Endodermal cell (in vitro differentiated cells): ENCODE measurements at regions not wholly inside any gene's neighbourhood (a gene's known extent, or its start where the extent isn't known, plus 50 kb on each side); places are given as distances from the start of the nearest gene placed in this dataset.

Experiments
- DNase-seq: peaks from one replicate; pipeline ENCODE4 v3.0.0-alpha.2; 2017
- H3K27ac ChIP-seq: 2 replicates; pipeline ENCODE4 v1.5.1; 2013; ENCODE audit warnings: mild to moderate bottlenecking, low read depth, low read length, moderate library complexity
- H3K27me3 ChIP-seq: 2 replicates; pipeline ENCODE4 v1.6.1; 2013; ENCODE audit warnings: mild to moderate bottlenecking, low read length, moderate library complexity; ENCODE audit not compliant: insufficient read depth, control insufficient read depth, poor library complexity, severe bottlenecking
- H3K36me3 ChIP-seq: 2 replicates; pipeline ENCODE4 v1.7.0; 2013; ENCODE audit warnings: mild to moderate bottlenecking, low read length, moderate library complexity; ENCODE audit not compliant: control insufficient read depth, insufficient read depth
- H3K4me1 ChIP-seq: one replicate; pipeline ENCODE4 v1.7.0; 2013; ENCODE audit warnings: low read length; ENCODE audit not compliant: control insufficient read depth, insufficient read depth
- H3K4me3 ChIP-seq: 2 replicates; pipeline ENCODE4 v1.5.1; 2013; ENCODE audit warnings: mild to moderate bottlenecking, low read length, moderate library complexity
- H3K9ac ChIP-seq: 2 replicates; pipeline ENCODE4 v1.6.1; 2013; ENCODE audit warnings: mild to moderate bottlenecking, low read length, moderate library complexity; ENCODE audit not compliant: poor library complexity, severe bottlenecking; ENCODE audit errors: extremely low read depth
- H3K9me3 ChIP-seq: 2 replicates; pipeline ENCODE4 v1.6.1; 2013; ENCODE audit warnings: mild to moderate bottlenecking, low read length, moderate library complexity; ENCODE audit not compliant: control insufficient read depth
- H3K27ac Mint-ChIP-seq: 2 replicates; pipeline ENCODE4 v1.8.0; 2020; ENCODE audit warnings: mixed read lengths
- H3K27me3 Mint-ChIP-seq: 2 replicates; pipeline ENCODE4 v1.8.0; 2021; ENCODE audit warnings: mild to moderate bottlenecking, mixed read lengths; ENCODE audit not compliant: insufficient read depth
- H3K36me3 Mint-ChIP-seq: 2 replicates; pipeline ENCODE4 v1.8.0; 2020; ENCODE audit warnings: low read depth, mixed read lengths
- H3K4me1 Mint-ChIP-seq: 2 replicates; pipeline ENCODE4 v1.8.0; 2020; ENCODE audit warnings: mixed read lengths
- H3K4me3 Mint-ChIP-seq: 2 replicates; pipeline ENCODE4 v1.8.0; 2020; ENCODE audit warnings: mild to moderate bottlenecking, moderate library complexity, mixed read lengths
- H3K9me3 Mint-ChIP-seq: 2 replicates; pipeline ENCODE4 v1.8.0; 2020; ENCODE audit warnings: mild to moderate bottlenecking, mixed read lengths
- WGBS, 2 experiments: methylation state at CpG; one replicate each; pipeline versions ENCODE4 v1.1.5 to v1.1.7; 2013; ENCODE audit warnings: missing lambda C conversion rate in 2 of 2, mixed read lengths in 1 of 2; ENCODE audit not compliant: insufficient coverage in 1 of 2, insufficient read length in 1 of 2; 5-methylcytosine and 5-hydroxymethylcytosine counted together
- TF ChIP-seq, protein P1 (sequence below): fragments of 200-600 bp; sonication (generic); conservative IDR thresholded peaks from 2 replicates; pipeline ENCODE4 v1.5.0; 2021; ENCODE audit warnings: antibody characterized with exemption, mild to moderate bottlenecking

DNA sequence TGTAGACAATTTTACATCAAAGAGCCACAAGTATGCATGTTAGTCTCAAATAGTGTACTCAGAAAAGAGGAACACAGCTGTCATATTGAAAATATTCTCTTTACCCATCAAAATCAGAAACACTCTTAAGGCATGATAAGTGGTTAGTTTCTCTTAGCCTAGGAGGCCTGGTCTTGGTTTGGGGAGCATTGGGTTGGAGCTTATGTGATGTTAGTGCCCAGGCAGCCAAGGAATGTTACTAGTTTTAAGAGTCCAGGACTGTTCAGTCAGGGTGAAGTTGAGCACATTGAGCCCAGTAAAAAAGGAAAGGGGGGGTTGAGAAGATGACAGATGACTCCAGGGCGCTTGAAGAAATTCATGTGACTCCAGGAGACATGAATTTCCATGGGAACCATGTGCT, 340.6 kb downstream of the HRH4 start:
- H3K4me1 ChIP-seq = no peaks in the 10 kb centered on the region
- 91% methylated on average over 1 of the region's 1 CpG; no CpG with 5 or more reads in 1 of the 2 experiments for WGBS, 2 experiments
- no peak overlapping the region for H3K4me3 ChIP-seq
- no peak overlapping the region for H3K27ac ChIP-seq
- no peaks in the 10 kb centered on the region for H3K27me3 ChIP-seq
- no peaks in the 10 kb centered on the region for H3K36me3 ChIP-seq
- TF ChIP-seq, protein P1, sequence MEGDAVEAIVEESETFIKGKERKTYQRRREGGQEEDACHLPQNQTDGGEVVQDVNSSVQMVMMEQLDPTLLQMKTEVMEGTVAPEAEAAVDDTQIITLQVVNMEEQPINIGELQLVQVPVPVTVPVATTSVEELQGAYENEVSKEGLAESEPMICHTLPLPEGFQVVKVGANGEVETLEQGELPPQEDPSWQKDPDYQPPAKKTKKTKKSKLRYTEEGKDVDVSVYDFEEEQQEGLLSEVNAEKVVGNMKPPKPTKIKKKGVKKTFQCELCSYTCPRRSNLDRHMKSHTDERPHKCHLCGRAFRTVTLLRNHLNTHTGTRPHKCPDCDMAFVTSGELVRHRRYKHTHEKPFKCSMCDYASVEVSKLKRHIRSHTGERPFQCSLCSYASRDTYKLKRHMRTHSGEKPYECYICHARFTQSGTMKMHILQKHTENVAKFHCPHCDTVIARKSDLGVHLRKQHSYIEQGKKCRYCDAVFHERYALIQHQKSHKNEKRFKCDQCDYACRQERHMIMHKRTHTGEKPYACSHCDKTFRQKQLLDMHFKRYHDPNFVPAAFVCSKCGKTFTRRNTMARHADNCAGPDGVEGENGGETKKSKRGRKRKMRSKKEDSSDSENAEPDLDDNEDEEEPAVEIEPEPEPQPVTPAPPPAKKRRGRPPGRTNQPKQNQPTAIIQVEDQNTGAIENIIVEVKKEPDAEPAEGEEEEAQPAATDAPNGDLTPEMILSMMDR = no peak
- no peak for DNase-seq
- Mint-ChIP-seq H3K4me3 (no peak overlapping the region), H3K4me1 (peaks cover 8% of the 10 kb centered on the region), H3K9me3 (peaks cover 23% of the 10 kb centered on the region), H3K27me3 (no peaks in the 10 kb centered on the region), H3K27ac (no peak overlapping the region), H3K36me3 (no peaks in the 10 kb centered on the region)
- peaks cover 30% of the 10 kb centered on the region for H3K9me3 ChIP-seq
- no peak overlapping the region for H3K9ac ChIP-seq

DNA sequence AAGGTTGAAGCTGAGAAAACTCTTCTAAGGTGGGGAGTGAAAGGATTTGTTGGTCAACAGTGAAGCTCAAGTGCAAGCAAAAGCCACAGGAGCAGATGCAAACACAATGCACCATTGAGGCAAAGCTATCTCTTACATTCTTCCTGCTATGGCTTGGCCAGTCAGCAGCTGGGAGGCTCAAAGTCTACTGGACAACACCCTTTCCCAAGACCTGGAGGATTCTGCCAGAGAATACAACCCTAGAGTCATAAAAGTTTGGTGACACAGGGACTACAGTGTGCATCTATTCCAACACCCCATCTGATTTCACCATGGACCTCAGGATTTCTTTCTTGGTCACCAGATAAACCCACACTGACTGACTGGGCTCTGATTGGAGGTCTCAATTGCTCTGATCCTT, 342.0 kb downstream of the HRH4 start:
- DNase-seq = no peak

DNA sequence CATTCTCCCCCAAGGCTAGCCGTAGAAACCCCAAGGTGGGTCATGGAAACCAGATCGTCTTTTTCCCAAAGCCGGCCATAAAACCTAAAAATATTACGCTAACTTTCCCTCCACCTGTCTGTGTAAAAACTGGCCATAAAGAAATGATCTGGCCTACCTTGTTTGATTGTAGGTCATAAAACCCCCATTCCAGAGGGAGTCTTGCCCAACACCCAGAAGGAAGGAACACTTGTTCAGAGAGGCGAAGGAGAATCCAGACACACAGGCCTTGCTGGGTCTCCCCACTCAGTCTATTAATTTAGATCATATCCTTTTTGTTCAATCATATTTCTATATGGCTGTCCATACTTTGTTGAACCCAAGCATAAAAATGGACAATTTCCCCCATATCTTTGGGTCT, 344.7 kb downstream of the HRH4 start:
- no peak overlapping the region for H3K4me3 ChIP-seq
- H3K36me3 ChIP-seq = no peaks in the 10 kb centered on the region
- TF ChIP-seq, protein P1 = no peak
- H3K27ac Mint-ChIP-seq = no peak overlapping the region
- no peaks in the 10 kb centered on the region for H3K4me1 ChIP-seq
- no peak overlapping the region for H3K9ac ChIP-seq
- no peak for DNase-seq
- H3K27ac ChIP-seq = no peak overlapping the region
- H3K9me3 Mint-ChIP-seq = peaks cover 44% of the 10 kb centered on the region
- no peaks in the 10 kb centered on the region for H3K27me3 ChIP-seq
- no peaks in the 10 kb centered on the region for H3K27me3 Mint-ChIP-seq
- H3K36me3 Mint-ChIP-seq = peaks cover 4% of the 10 kb centered on the region
- no peak overlapping the region for H3K4me3 Mint-ChIP-seq
- 89 to 100% methylated on average over 2 to 5 of the region's 5 CpGs for WGBS, 2 experiments
- H3K4me1 Mint-ChIP-seq = peaks cover 8% of the 10 kb centered on the region
- H3K9me3 ChIP-seq = peaks cover 60% of the 10 kb centered on the region

More for the DNA sequence above, 342.0 kb downstream of the HRH4 start:
- Mint-ChIP-seq H3K27me3 (no peaks in the 10 kb centered on the region), H3K27ac (no peak overlapping the region), H3K4me3 (no peak overlapping the region), H3K36me3 (no peaks in the 10 kb centered on the region), H3K9me3 (peaks cover 33% of the 10 kb centered on the region), H3K4me1 (peaks cover 8% of the 10 kb centered on the region)
- no peak overlapping the region for H3K27ac ChIP-seq
- H3K4me3 ChIP-seq = no peak overlapping the region
- no peak overlapping the region for H3K9ac ChIP-seq
- H3K4me1 ChIP-seq = no peaks in the 10 kb centered on the region
- H3K9me3 ChIP-seq = peaks cover 41% of the 10 kb centered on the region
- no peaks in the 10 kb centered on the region for H3K36me3 ChIP-seq
- TF ChIP-seq, protein P1 = no peak
- no peaks in the 10 kb centered on the region for H3K27me3 ChIP-seq
